Activated naive CD8-positive, alpha-beta T cell treated with anti-CD3 and anti-CD28 coated beads, Interleukin-2, amount 10 ng/mL, durations not matched to agents 7 days and 5 days (primary cell): ENCODE measurements at regions not wholly inside any gene's neighbourhood (a gene's known extent, or its start where the extent isn't known, plus 50 kb on each side); places are given as distances from the start of the nearest gene placed in this dataset.

Source experiments
- ATAC-seq: fragments of 150-1000 bp; cut with Tn5 transposase; one replicate; pipeline ENCODE4 v1.10.0; 2021; ENCODE audit warnings: low read depth, moderate library complexity
- POLR2A ChIA-PET: fragments of 350-600 bp; sonication (Branson Sonifier 250); formaldehyde crosslinking; loops from one replicate; lab custom pipeline; 2021; ENCODE audit warnings: antibody characterized with exemption; lab: Charles Lee
- DNase-seq: peaks from one replicate; pipeline ENCODE4 v3.0.0; 2021
- H3K27ac Mint-ChIP-seq: one replicate; pipeline ENCODE4 v1.8.0; 2022; ENCODE audit warnings: mild to moderate bottlenecking, mixed read lengths
- H3K27me3 Mint-ChIP-seq: one replicate; pipeline ENCODE4 v1.8.0; 2022; ENCODE audit warnings: mild to moderate bottlenecking, moderate library complexity, mixed read lengths
- H3K36me3 Mint-ChIP-seq: one replicate; pipeline ENCODE4 v1.8.0; 2021; ENCODE audit warnings: mild to moderate bottlenecking, mixed read lengths
- H3K4me1 Mint-ChIP-seq: one replicate; pipeline ENCODE4 v1.8.0; 2021; ENCODE audit warnings: mixed read lengths
- H3K4me3 Mint-ChIP-seq: one replicate; pipeline ENCODE4 v1.8.0; 2022; ENCODE audit warnings: mild to moderate bottlenecking, moderate library complexity, mixed read lengths
- H3K9me3 Mint-ChIP-seq: one replicate; pipeline ENCODE4 v1.8.0; 2021; ENCODE audit warnings: mixed read lengths

DNA sequence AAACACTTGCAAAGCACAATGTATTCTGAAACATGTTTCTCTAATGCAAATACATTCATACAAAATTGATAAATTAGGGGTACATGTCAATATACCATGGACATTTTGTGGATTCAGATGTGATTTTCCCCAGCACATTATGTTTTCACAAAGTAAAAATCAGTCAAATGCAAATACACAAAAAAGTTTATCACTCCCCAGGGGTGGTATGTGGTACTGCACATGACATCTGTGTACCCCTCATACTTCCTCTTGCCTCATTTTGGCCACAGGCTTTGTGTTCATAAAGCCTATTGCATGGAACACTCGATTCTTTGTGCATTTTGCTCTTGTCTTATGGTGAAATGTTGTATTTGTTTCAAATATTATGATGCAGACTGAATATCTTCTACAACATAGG lies 116.8 kb upstream of the PDE4D start:
- Mint-ChIP-seq H3K36me3 (no peaks in the 10 kb centered on the region), H3K27me3 (no peaks in the 10 kb centered on the region)
- no peak for ATAC-seq

DNA sequence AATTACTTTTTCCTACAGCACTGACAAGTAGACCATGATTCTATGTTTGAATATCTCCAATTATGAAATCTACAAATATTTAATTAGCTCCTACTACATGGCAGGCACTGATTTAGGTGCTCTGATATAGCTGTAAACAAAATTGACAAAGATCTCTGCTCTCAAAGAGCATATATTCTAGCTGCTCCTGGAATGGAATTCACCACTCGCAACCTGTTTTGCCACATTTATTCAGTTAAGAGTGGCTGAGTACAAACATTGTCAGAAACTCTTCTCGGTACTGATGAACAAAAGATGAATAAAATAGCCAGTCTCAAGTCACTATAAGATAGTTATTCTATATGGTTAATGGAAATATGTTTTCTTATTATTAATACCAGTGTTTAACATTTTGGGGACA lies 114.2 kb upstream of the PDE4D start:
- Mint-ChIP-seq H3K9me3 (no peaks in the 10 kb centered on the region), H3K27ac (no peak overlapping the region)

More for the DNA sequence above, 116.8 kb upstream of the PDE4D start:
- DNase-seq = no peak
- peaks cover 2% of the 10 kb centered on the region for H3K9me3 Mint-ChIP-seq
- POLR2A ChIA-PET = no interaction called here
- no peak overlapping the region for H3K4me3 Mint-ChIP-seq
- no peaks in the 10 kb centered on the region for H3K4me1 Mint-ChIP-seq
- H3K27ac Mint-ChIP-seq = no peak overlapping the region

DNA sequence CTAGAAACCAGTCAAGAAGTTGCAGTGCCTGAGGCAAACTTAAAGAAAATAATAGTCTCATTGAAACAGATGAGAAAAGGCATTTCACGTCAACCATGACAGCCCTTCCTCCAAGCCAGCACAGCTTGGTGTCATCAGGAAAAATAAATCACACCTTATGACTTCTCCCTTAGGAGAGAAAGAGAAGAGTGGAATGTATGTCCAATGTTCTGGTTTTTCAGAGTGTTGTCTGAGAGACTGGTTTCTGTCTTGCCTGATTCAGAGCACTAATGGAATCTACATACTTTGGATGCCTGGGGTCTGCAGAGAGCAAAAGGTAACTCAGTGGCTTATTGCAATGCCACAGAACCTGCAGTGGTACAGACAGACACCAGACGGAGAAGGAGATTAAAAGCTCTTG lies 105.5 kb upstream of the PDE4D start:
- no peak overlapping the region for H3K27ac Mint-ChIP-seq
- no peaks in the 10 kb centered on the region for H3K27me3 Mint-ChIP-seq
- DNase-seq (no peak), ATAC-seq (no peak)
- H3K4me3 Mint-ChIP-seq = no peak overlapping the region
- POLR2A ChIA-PET = no interaction called here
- no peaks in the 10 kb centered on the region for H3K9me3 Mint-ChIP-seq
- H3K36me3 Mint-ChIP-seq = no peaks in the 10 kb centered on the region
- H3K4me1 Mint-ChIP-seq = no peaks in the 10 kb centered on the region

More for the DNA sequence above, 114.2 kb upstream of the PDE4D start:
- Mint-ChIP-seq H3K27me3 (no peaks in the 10 kb centered on the region), H3K4me1 (no peaks in the 10 kb centered on the region), H3K4me3 (no peak overlapping the region), H3K36me3 (no peaks in the 10 kb centered on the region)
- DNase-seq (no peak), ATAC-seq (no peak)
- POLR2A ChIA-PET = no interaction called here

DNA sequence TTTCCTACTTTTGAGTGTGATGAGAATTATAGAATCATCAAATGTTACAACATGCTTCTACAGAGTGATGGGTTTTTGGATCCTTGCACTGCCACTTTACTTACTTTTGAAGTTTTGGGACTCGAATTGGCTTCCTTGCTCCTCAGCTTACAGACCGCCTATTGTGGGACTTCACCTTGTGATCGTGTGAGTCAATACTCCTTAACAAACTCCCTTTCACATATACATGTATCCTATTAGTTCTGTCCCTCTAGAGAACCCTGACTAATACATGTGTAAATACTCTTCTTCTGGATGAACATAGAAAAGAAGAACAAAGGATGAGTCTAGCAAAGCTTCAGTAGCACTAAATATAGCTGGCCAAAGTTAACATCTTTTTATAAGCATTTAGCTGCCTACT lies 98.7 kb upstream of the PDE4D start:
- Mint-ChIP-seq H3K4me3 (no peak overlapping the region), H3K36me3 (no peaks in the 10 kb centered on the region), H3K9me3 (no peaks in the 10 kb centered on the region), H3K27me3 (no peaks in the 10 kb centered on the region), H3K4me1 (no peaks in the 10 kb centered on the region), H3K27ac (no peak overlapping the region)
- DNase-seq = no peak
- POLR2A ChIA-PET = no interaction called here
- ATAC-seq = no peak

DNA sequence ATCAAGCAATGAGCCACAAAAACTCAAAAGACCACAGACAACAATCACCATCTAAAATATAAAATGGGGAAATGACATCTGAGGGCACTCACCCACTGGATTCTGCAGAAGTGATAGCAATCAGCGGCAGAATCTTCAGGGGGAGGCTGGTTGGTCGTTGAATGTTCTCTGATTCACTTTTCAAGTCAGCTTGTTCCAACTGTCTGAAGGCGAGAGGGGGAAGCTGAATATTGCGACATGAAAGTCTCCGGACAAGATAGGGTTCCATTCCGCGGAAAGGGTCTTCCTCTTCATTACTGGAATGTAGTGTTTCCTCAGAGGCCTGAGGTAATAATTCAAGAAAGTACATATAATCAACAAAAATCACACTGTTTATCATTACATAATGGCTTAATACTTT lies 94.9 kb upstream of the PDE4D start:
- ATAC-seq (no peak), DNase-seq (no peak)
- Mint-ChIP-seq H3K27me3 (no peaks in the 10 kb centered on the region), H3K4me1 (no peaks in the 10 kb centered on the region), H3K4me3 (no peak overlapping the region), H3K36me3 (no peaks in the 10 kb centered on the region), H3K9me3 (no peaks in the 10 kb centered on the region), H3K27ac (no peak overlapping the region)
- POLR2A ChIA-PET = no interaction called here

DNA sequence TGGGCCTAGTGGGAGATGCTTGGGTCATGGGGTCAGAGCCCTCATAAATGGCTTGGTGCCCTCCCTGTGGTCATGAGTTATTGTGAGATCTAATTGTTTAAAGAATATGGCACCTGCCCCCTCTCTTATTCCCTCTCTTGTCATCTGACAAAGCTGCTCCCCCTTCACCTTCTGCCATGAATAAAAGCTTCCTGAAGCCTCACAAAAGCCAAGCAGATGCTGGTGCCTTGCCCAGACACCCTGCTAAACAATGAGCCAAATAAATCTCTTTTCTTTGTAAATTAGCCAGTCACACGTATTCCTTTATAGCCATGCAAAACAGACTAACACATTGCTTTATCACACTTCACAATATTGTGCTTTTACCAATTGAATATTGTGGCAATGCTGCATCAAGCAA lies 82.8 kb upstream of the PDE4D start:
- Mint-ChIP-seq H3K36me3 (no peaks in the 10 kb centered on the region), H3K27ac (no peak overlapping the region), H3K4me1 (no peaks in the 10 kb centered on the region), H3K27me3 (no peaks in the 10 kb centered on the region), H3K4me3 (no peak overlapping the region), H3K9me3 (peaks cover 1% of the 10 kb centered on the region)
- DNase-seq (no peak), ATAC-seq (no peak)
- POLR2A ChIA-PET = no interaction called here

DNA sequence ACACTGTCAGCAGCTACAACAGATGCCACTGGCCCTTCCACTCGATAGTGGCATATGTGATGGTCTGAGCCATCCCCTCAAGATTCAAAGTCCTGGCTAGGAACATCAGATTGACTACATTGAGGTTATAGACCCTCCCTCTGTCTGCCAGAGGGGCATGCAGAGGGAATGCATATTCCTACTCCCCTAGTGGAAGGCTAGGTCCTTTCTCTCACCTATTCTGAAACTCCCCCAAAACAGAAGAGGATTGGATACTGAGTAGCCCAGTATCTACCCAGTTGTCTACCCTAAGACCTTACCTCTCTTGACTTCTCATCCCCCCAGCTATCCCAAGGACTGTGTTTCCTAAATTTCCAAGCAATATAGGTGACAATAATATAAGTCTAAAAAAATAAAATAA lies 78.5 kb upstream of the PDE4D start:
- Mint-ChIP-seq H3K27ac (no peak overlapping the region), H3K9me3 (peaks cover 1% of the 10 kb centered on the region), H3K27me3 (no peaks in the 10 kb centered on the region), H3K4me3 (no peak overlapping the region), H3K4me1 (no peaks in the 10 kb centered on the region), H3K36me3 (no peaks in the 10 kb centered on the region)
- POLR2A ChIA-PET = no interaction called here
- no peak for DNase-seq
- no peak for ATAC-seq

DNA sequence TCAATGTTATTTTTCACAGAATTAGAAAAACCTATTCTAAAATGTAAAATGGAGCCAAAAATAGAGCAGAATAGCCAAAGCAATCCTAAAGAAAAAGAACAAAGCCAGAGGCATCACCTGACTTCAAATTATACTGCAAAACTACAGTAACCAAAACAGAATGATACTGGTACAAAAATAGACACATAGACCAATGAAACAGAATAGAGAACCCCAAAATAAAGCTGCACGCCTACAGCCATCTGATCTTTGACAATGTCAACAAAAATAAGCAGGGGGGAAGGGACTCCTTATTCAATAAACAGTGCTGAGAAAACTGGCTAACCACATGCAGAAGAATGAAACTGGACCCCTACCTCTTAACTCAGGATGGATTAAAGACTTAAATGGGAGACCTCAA lies 65.8 kb upstream of the PDE4D start:
- Mint-ChIP-seq H3K4me1 (no peaks in the 10 kb centered on the region), H3K27ac (no peak overlapping the region), H3K9me3 (no peaks in the 10 kb centered on the region), H3K27me3 (no peaks in the 10 kb centered on the region), H3K36me3 (no peaks in the 10 kb centered on the region), H3K4me3 (no peak overlapping the region)
- POLR2A ChIA-PET = no interaction called here
- no peak for ATAC-seq
- DNase-seq = no peak

DNA sequence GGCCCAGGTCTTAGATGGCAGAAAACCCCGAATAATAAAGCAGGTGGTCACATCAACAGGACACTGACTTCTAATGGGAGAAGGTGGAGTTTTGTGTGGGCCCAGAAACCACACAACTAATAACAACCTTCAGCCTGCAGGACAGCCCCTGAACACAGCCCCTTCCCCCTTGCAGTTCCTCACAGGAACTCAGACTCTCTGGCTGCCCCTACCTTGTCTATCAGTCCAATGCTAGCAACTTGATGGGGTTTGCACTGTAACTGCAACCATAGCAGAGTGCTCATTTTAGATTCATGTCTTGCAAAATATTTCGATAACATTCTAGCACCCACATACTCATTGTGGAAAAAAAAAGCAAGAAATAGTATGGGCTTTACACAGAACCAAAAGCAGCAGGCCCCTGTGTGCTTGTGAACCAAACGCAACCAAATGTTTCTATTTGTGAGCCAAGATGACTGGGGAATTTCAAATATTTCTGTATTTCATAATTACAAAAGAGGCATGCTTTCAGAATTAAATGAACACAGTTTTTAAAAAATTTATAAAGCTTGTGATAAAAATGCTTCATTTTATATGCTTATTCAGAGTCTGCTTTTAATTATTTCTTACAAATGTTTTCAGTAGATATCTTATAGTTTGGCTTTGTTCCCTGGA lies 62.7 kb upstream of the PDE4D start:
- H3K4me3 Mint-ChIP-seq = no peak overlapping the region
- no peaks in the 10 kb centered on the region for H3K36me3 Mint-ChIP-seq
- no peaks in the 10 kb centered on the region for H3K27me3 Mint-ChIP-seq
- ATAC-seq (no peak), DNase-seq (no peak)
- H3K4me1 Mint-ChIP-seq = no peaks in the 10 kb centered on the region
- POLR2A ChIA-PET = no interaction called here
- H3K9me3 Mint-ChIP-seq = no peaks in the 10 kb centered on the region
- H3K27ac Mint-ChIP-seq = no peak overlapping the region

DNA sequence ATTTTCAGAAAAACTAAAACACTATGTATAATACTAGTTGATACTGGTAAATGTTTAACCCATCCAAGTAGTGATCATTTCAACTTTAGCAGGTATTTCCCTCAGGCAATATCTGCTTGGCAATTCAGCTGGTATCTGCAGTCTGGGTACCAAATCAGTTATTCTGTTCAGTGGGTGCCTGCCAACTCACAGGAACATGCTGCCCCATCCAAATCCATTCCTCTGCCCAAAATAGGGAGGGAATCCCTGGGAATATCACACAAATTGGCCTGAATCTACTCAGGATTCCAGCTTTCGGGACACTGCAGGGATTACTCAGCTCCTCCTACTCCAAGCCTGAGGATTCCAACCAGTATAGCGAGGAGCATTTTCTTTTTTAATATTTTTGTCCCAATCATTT lies 61.7 kb upstream of the PDE4D start:
- H3K27me3 Mint-ChIP-seq = no peaks in the 10 kb centered on the region
- POLR2A ChIA-PET = no interaction called here
- H3K36me3 Mint-ChIP-seq = no peaks in the 10 kb centered on the region
- no peaks in the 10 kb centered on the region for H3K4me1 Mint-ChIP-seq
- H3K9me3 Mint-ChIP-seq = no peaks in the 10 kb centered on the region
- DNase-seq = no peak
- ATAC-seq = no peak
- no peak overlapping the region for H3K27ac Mint-ChIP-seq
- H3K4me3 Mint-ChIP-seq = no peak overlapping the region

DNA sequence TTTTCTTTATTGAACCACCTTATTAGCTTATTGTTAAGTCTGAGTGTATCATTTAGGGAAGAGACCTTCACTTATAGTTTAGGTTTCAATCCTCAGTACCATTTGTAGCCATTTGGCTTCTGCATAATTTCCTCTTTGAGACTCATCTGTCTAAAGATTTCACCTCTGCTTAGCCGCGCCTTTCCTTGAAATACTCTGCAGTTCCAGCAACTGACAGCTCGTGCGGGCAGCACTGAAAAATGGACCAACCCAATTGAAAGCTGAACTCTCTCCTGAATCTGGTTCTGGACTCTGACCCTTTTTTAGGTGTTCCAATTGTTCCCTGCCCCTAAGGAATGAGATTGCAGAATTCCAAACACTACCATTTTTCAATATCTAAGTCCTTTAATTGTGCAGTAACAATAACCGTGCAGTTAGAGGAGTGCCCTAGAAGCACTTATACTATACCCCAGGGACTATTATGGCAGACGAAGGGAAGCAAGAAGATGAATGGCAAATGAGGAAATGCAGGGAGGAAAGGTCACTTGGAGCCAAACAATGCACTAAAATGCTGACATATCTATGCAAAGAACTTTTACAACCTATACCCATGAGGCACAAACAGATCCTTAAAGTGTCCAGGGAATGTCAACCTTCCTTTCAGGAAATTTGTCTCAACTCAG lies 50.1 kb upstream of the PDE4D start:
- H3K27ac Mint-ChIP-seq = no peak overlapping the region
- H3K4me1 Mint-ChIP-seq = no peaks in the 10 kb centered on the region
- no peak for ATAC-seq
- H3K9me3 Mint-ChIP-seq = no peaks in the 10 kb centered on the region
- H3K4me3 Mint-ChIP-seq = no peak overlapping the region
- no peaks in the 10 kb centered on the region for H3K27me3 Mint-ChIP-seq
- DNase-seq = no peak
- H3K36me3 Mint-ChIP-seq = no peaks in the 10 kb centered on the region
- POLR2A ChIA-PET = no interaction called here
